AG09319 (cell line): ENCODE measurements at regions not wholly inside any gene's neighbourhood (a gene's known extent, or its start where the extent isn't known, plus 50 kb on each side); places are given as distances from the start of the nearest gene placed in this dataset.

Experiments
- DNase-seq: peaks from one replicate; pipeline ENCODE4 v3.0.0-alpha.2; 2010; ENCODE audit warnings: low read depth; ENCODE audit errors: extremely low read depth
- CTCF ChIP-seq: IDR thresholded peaks from 2 replicates; pipeline ENCODE4 v1.5.1; 2011; ENCODE audit warnings: low read depth, mild to moderate bottlenecking, inconsistent platforms, low read length, moderate library complexity

- DNase-seq = no peak
- TF ChIP-seq CTCF = no peak
Observed at GRCh38 chr2:106694964-106695470, 190.9 kb downstream of the ST6GAL2 start.

- DNase-seq = no peak
- TF ChIP-seq CTCF = no peak
Observed at GRCh38 chr2:106695919-106696318, 190.0 kb downstream of the ST6GAL2 start.

GRCh38 chr2:106700616-106701015 is 185.4 kb downstream of the ST6GAL2 start:
- TF ChIP-seq CTCF = no peak
- no peak for DNase-seq

- no peak for TF ChIP-seq CTCF
- DNase-seq = no peak
Observed at GRCh38 chr2:106701203-106702022, 184.6 kb downstream of the ST6GAL2 start.

GRCh38 chr2:106703161-106703560 is 182.8 kb downstream of the ST6GAL2 start:
- no peak for TF ChIP-seq CTCF
- no peak for DNase-seq

- DNase-seq = no peak
- TF ChIP-seq CTCF = no peak
Observed at GRCh38 chr2:106704798-106705197, 181.2 kb downstream of the ST6GAL2 start.

- no peak for DNase-seq
- TF ChIP-seq CTCF = no peak
Observed at GRCh38 chr2:106705877-106706276, 180.1 kb downstream of the ST6GAL2 start.
